NCI-H128 (cell line): ENCODE measurements at regions not wholly inside any gene's neighbourhood (a gene's known extent, or its start where the extent isn't known, plus 50 kb on each side); places are given as distances from the start of the nearest gene placed in this dataset.

Experiments
- DNase-seq: peaks from one replicate; lab custom pipeline; 2025; ENCODE audit not compliant: unreplicated experiment; lab: John Stamatoyannopoulos, UW

DNA sequence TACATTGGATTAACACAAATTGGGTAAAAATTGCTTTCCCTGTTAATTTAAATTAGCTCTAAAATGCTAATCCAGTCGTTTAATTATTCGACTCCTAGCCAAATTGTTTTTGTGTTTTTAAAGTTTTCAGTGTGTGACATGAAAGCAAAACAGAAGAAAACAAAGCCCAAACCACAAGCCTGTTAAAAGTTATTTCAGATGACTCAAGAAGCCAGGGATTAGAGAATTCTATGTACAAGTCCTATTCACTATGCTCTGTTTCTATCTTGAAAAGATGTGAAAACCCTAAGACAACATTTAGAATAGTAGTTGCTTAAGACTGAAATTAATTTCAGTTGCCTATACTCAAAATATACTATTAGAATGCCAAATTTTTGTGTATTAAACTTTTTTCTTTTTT lies 294.8 kb upstream of the ADAMTS5 start:
- no peak for DNase-seq

DNA sequence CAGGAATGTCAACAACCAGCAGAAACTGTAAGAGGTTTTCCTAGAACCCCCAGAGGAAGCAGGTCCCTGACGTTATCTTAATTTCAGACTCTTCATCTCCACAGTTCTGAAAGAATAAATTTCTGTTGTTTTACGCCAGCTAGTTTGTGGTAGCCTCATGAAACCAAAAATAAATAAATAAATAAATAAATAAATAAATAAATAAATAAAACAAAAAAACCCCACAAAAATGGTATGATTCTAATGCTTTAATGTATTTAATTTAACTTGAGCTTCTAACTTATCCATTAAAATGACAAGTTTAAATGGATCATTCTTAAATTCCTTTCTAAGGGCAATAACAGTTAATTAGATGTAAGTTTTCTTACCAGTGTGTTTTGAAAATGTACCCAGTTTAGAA lies 293.8 kb upstream of the ADAMTS5 start:
- no peak for DNase-seq

DNA sequence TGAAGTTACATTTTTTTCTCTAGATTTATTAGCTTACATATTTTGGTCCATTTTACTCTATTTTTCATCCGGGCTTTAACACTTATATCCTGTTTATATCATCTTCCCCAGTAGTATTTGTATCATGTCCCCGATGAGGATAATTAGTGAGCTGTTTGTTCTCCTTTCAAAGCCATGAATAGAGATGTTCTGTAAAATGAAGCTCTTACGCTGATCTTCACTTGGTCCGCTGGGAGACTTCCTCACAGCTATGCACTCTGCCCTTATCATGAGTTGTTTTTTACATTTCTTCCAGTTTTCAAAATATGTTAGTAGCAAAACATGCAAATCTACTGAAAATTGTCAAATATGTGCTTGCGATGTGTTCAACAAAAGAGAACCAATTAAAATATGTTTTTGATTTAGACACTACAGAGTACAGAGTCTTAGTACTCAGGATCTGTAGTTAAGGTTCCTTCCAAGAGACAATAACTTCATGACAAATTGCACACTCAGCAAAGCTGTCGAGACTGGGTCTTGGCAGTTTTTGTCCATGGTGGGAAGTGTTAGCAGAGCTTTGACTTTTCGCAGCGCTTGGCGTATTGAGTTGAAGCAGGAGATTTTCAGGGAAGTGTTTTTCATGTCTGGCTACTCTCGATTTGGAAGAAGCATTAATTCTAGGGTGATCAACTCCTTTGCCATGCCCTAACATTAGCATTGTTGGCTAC lies 292.0 kb upstream of the ADAMTS5 start:
- no peak for DNase-seq

DNA sequence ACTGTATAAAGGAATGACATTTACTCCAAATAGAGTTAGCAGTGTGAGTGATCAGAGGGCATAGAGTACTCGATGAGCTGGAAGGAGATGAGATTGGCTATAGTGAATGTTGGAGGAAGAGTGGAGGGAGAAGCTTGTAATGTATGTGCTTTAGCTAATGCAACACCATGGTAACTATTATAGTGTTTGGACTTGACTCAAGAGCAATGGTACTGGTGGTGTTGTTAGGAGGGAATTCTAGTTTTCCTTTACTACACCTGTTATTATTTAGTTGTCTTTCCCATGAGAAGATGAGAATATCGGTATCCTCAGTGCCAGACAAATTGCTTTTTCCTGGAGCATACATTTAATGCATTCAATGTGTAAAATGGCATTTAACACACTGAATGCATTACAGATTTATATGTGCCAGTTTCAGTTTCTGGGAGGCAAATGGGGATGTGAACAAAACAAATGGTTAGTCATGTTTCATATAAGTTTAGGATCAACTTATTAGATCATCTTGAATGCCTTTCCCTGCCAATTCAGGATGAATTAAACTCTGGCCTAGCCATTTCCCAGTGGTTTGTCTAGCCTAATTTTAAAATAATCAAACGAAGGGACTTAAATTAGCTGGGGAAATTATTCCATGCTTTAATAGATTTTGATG lies 291.1 kb upstream of the ADAMTS5 start:
- no peak for DNase-seq

DNA sequence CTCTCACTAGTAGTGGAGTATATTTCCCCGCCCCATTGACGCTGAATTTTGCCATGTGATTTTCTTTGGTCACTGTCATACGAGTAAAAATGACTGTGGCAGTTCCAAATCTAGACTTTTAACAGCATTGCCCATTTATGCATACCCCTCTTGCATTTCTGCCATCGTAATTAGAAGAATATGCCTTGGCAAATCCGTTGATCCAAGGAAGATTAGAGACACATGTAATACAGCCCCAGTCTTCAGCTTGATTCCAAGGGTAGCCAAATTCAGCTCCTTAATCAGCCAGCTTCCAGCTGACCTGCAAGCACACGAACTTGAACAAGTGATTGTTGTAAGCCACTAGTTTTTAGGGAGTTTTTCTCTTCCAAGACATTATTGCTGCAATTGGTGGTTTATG lies 290.3 kb upstream of the ADAMTS5 start:
- no peak for DNase-seq

DNA sequence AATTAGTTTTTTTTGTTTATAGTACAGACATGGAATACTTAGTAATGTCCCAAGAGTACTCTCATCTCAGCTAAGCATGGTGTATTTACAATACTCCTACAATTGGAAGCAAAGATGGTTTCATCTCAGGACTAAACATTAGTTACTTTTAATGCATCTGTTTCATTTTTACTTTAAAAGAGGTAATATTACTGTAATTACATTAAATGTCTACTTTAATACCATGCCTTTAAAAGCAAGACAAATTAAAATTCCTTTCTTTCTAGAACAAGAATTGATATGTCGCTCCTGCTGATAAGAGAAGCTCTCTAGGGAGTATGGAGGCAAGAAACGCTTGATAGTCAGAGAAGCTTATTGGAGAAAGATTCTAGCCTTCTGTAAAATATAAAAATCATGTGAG lies 284.9 kb upstream of the ADAMTS5 start:
- DNase-seq: no peak

DNA sequence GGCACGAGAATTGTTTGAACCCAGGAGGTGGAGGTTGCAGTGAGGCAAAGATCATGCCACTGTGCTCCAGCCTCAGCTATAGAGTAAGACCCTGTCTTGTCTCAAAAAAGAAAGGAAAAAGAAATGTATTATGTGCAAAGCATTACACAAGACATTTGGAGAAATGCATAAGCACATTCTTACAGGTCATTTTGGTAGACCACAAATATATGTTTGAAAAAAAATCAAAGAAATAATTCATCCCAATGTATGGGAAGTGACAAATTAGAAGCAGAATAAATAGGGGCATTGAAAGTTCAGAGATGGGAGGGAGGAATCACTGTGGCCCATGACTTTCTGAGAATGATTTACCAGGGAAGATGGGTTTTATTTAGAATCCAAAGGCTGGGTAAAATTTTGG lies 283.5 kb upstream of the ADAMTS5 start:
- DNase-seq: no peak

DNA sequence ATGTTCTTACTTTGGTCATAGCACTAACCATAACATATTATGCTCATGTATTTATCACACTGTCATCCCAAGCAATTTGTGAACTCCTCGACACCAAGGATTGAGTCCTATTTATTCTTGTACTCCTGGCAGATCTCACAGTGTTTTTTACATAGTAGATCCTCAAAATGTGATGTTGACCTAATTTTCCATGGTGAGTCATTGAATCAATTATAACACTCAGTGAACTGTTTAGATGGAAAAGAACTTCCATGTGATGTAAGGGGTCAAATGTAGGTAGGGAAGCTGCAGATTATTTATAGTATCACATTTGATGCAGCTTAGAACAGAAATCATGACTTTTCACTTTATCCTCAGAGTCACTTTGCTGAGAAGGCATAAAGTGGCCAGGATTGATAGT lies 281.9 kb upstream of the ADAMTS5 start:
- DNase-seq: no peak

DNA sequence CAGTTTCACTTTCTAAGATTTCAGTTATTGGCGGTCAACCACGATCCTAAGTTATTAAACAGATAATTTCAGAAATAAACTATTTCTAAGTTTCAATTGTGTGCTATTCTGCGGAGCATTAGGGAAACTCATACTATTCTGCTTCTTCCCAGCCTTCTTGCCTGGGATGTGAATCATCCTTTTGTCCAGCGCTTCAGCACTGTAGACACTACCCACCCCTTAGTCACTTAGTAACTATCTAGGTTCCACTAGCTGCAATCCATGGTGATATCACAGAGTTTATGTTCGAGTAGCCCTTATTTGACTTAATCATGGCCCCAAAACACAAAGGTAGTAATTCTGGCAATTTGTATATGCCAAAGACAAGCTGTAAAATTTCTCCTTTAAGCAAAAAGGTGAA lies 279.9 kb upstream of the ADAMTS5 start:
- no peak for DNase-seq

DNA sequence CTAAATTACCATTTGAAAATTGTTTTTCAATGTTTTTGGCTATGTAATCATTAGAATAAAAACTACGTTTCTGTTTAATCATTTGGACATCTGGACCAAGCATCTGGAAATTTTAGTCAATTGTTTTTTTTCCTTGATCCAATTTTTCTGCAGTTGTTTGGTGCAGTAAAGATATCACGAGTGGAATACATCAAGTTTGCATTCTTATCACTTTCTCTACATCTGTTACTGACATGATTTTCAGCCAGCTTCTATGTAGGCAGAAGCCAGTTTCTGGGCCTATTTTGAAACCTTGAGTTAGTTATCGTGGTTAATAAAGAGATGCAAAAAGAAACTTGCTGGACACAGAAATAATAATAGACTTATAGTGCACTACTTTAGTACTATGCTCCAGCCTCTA lies 277.9 kb upstream of the ADAMTS5 start:
- no peak for DNase-seq

DNA sequence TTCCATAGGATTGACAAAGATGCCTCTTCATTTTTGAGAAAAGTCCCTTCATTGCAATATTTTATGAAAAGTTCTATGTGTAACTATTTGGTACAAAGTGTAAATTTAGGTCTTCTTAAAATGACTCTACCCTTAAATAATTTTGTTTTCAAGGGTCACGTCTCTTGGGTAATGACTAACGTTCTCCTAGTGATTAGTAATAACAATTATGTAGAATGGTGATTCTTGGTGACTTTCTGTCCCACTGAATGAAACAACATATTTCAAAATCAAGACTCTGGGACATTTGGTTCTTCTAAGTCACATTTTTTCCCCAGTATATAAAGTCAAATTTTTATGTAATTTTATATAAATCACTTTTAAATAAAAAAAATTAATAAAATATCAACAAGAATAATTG lies 277.5 kb upstream of the ADAMTS5 start:
- DNase-seq: no peak

DNA sequence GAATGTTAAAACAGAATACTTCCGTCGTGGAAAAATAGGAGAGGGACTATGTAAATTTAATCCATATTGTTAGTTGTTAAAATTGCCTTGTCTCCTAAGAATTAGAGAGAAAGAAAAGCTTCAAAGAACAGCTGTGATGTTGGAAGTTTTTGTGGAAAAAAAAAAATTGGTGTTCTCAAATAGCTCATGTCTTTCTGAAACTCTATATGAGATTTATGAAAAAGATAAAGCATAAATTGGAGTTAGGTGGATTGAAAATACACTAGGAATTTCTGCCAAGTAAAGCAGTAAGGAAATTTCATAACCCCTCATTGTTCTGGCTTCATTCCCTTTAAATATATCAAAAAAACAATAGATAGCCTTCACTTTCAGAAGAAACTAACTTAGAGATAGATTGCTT lies 274.0 kb upstream of the ADAMTS5 start:
- DNase-seq: no peak

DNA sequence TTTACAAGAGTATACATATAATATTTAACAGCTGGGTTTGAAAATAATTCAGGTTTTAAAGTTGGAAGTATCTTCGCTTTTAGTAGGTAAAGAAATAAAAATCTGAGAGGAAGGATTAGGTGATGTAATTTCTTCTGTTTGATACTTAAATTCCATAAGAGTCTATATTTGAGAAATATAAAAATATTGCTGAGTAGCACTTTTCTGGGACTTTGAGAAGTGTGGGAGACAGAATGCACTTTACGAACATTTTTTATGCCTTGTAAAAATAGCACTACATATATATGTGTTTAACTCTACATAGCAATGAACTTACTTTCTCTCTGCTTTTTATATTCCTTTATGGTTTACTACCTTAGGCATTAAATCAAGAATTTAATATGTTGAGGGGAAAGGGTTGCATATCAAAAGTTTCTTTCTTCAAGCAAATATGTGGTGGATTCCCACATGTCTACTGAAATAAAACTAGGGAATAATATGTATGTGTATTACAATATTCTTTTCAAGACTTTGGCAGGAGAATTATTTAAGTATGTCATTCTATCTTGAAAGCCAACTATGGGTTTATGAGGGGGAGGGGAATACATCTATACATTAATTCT lies 266.7 kb upstream of the ADAMTS5 start:
- DNase-seq: no peak

DNA sequence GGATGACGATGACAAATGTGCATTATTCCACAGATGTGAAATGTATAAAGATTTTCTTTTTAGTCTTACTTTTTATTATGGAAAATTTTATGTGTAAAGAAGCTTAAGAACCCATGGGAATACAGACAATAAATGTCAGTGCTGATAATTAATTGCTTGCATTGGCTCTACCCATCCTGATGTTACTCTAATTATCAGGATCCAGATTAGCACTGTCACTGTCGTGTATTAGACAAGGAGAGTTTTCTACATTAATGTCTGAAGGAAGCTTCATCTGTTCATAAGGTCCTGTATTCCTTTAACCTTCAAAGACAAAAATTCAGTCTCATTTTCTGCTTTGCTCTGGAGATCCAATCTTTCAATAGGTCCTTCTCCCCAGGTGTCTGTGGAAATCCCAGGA lies 259.1 kb upstream of the ADAMTS5 start:
- no peak for DNase-seq

DNA sequence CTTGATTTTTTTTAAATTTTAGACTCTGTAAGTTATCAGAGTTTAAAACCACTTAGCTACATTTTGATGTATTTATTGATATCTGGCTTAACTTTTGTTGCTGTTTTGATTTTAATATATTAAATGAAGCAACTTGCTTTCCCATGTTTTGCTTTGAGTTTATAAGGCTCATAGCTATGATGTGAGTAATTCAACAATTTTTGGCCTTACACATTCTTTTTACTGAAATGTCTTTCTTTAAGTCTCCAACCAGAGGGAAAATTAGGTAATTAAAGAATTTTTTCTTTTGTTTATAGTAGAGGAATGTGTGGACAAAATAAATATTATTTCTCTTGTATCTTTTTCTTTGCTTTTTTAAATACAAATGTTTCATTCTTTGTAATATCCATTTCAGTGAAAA lies 258.3 kb upstream of the ADAMTS5 start:
- DNase-seq: no peak

DNA sequence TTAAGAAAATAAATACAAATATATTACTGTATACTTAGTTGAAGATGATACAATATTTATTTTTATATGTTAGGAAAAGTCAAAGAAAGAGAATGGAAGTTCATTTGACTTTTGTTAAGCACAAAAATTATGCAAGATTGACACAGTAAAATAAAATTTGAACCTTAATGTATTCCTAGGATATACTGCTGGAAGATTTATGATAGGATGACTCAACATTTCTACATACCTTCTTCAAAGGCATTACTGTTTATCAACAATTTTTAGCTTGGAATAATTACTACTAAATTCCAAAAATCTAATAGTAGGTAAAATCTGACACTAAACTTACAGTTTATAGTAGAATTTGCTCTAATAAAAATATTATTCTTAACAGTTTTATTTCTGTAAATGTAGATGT lies 257.3 kb upstream of the ADAMTS5 start:
- no peak for DNase-seq

DNA sequence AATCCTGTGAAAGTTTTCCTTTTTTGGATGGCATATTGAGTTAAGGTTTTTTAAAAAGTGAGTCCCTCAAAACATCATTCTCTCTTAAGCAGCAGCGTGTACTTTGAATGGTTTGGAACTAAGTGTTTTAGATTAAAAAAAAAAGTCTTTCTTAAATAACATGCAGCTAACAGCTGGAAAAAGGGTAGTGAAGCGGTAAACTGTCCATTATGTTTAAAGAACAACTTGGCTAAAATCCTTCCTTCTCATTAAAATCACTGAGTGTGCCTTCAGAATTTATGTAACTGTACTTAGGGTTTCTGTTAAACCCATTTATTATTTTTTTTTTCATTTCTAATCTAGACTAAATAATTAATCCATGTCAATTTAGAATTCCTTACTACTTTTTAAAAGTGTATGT lies 254.2 kb upstream of the ADAMTS5 start:
- no peak for DNase-seq

DNA sequence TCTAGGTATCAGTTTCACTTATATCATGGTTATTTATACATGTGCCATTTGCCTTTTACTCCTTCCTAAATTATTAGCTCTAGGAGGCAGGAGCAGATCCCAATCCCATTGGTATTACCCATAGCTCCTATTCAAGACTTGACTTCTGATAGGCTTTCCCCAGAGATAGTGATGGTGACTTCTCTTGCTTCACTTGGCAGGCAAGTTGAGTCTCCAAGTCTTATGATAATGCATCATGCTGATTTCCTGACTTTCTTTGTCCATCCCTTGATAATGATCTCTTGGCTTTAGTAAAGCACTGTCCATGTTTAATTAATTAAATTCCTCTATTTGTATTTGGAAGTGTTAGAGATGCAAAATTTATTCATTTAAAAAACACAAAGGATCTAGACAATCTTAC lies 253.5 kb upstream of the ADAMTS5 start:
- DNase-seq: no peak

DNA sequence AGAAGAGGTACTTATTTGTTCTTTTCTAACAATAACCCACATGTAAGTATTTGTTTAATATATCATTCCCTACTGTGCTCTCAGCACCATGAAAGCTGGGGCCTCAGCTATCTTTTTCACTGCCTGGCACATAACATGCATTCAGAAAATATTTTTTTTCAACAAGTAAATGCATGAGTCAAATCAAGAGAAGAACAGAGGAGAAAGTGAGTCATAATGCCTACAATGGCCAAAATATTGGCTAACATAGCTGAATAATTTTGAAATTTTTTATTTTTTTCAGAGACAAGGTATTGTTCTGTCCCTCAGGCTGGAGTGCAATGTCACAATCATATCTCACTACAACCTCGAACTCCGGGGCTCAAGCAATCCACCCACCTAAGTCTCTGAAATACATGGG lies 252.2 kb upstream of the ADAMTS5 start:
- no peak for DNase-seq

DNA sequence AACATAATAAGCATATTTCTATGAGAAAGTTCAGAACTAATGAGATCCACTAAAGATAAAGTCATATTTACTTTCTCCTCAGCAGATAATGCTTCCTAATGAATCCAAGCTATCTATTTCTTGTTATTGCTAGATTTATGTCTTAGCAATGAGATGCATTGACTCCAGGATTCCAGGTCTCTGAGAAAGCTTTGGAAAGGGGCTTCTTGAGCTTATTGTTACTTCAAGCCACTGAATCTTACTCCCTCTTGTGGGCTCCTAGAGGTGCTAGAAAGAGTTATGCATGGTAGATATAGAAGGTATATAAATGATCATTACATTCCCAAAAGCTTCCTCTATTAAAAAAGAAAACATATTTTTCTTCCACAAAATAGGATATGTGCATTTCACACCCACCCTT lies 246.4 kb upstream of the ADAMTS5 start:
- no peak for DNase-seq

DNA sequence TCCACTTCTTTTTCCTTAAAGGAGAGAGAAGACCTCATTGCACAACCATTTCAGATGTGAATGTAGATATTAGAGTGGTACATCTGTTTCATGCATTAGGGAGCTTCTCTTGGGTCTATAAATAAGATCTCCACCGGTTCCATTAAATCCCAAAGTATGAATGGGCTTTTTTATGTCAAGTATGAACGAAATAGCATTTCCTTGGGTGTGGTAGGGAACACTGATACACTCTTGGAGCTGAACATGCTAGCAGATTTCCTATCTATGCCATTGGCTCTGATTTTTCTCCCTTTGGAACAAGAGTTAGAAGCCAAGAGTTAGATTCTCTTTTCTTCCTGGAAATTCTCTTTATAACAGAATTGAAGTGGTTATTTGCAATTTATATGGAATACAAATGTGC lies 245.6 kb upstream of the ADAMTS5 start:
- DNase-seq: no peak

DNA sequence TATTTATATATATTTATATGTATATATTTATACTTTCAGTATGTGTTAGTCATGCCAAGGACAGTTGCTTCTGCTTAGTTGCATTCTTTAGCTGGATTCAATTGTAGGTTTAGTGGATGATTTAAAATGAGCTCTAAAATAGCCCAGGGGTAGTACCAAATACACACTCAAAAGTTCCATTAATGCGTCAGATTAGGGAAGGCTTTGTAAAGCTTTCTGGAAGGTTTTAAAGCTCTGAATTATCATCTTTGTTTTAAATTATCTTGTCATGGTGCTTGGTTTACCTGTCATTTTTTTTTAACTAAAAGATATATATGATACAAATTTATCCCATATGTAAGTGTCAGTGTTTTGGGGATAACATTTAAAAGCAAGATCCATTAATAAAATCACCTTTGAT lies 242.7 kb upstream of the ADAMTS5 start:
- DNase-seq: no peak
